A673 (cell line): ENCODE measurements at regions not wholly inside any gene's neighbourhood (a gene's known extent, or its start where the extent isn't known, plus 50 kb on each side); places are given as distances from the start of the nearest gene placed in this dataset.

ENCODE experiments used
- CTCF ChIP-seq: fragments of 300-800, 200-600 bp; sonication (generic); conservative IDR thresholded peaks from 2 replicates; pipeline ENCODE4 v1.5.1; 2017; ENCODE audit warnings: low read depth, mild to moderate bottlenecking, antibody characterized with exemption, low read length, moderate library complexity, mixed read lengths
- EZH2 ChIP-seq: fragments of 200-600 bp; sonication (generic); IDR thresholded peaks from 2 replicates; pipeline ENCODE4 v1.6.1; 2017; ENCODE audit warnings: borderline replicate concordance, low read depth, mild to moderate bottlenecking, mixed read lengths, antibody characterized with exemption, low read length; ENCODE audit not compliant: poor library complexity, severe bottlenecking

DNA sequence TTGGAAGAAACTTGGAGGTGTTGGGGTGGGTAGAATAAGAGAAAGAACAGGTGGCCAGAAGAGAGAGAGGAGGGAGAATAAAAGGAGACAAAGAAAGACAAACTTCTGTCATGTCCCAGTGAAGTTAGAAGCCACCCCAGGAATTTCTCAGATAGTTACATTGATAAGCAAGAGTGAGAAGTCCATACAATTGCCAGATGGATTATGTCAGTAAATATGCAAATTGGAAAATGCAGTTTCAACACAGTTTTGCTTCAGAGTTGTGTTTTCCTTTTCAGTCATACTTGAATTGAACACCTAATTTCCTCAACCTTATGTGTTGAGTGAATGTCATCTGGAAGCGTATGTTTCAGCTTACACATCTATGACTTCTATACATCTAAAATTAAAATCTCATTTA lies 139.2 kb downstream of the RXFP2 start:
- no peak for TF ChIP-seq CTCF
- TF ChIP-seq EZH2: no peak
